B cell (primary cell): ENCODE measurements at regions not wholly inside any gene's neighbourhood (a gene's known extent, or its start where the extent isn't known, plus 50 kb on each side); places are given as distances from the start of the nearest gene placed in this dataset.

Experiments used
- ATAC-seq: fragments of 200-7000 bp; cut with Tn5 transposase; one replicate; pipeline ENCODE4 v1.10.0; 2021; ENCODE audit warnings: low read depth, mild to moderate bottlenecking, moderate number of reproducible peaks, moderate library complexity
- CTCF ChIA-PET: fragments of 350-600 bp; sonication (Branson Sonifier 250); formaldehyde crosslinking; loops from one replicate; lab custom pipeline; 2021; ENCODE audit warnings: antibody characterized with exemption, inconsistent platforms; lab: Charles Lee
- POLR2A ChIA-PET: fragments of 350-600 bp; sonication (Branson Sonifier 250); formaldehyde crosslinking; loops from one replicate; lab custom pipeline; 2021; ENCODE audit warnings: antibody characterized with exemption; lab: Charles Lee
- DNase-seq: peaks from one replicate; pipeline ENCODE4 v3.0.0; 2013
- H2AFZ ChIP-seq: 2 replicates; pipeline ENCODE4 v1.6.1; 2012; ENCODE audit warnings: mild to moderate bottlenecking, low read depth, low read length; ENCODE audit not compliant: insufficient read depth, poor library complexity, severe bottlenecking
- H3K27ac ChIP-seq, 2 donors: 1 replicate in 1 of 2; 2 replicates in 1 of 2; pipeline ENCODE4 v1.5.1; 2012 to 2013; ENCODE audit warnings: low read length in 2 of 2, mild to moderate bottlenecking in 2 of 2, moderate library complexity in 1 of 2
- H3K27me3 ChIP-seq, 4 experiments: fragments of 200-600 bp in 1 of 4; sonication (generic) in 1 of 4; replicated peaks in 1 of 4; 1 replicate in 2 of 4; 2 replicates in 2 of 4; pipeline versions ENCODE4 v1.6.1 to v1.7.0; 2013 to 2016; ENCODE audit warnings: low read length in 3 of 4, mild to moderate bottlenecking in 2 of 4, mixed read lengths in 1 of 4, moderate library complexity in 1 of 4; ENCODE audit not compliant: insufficient read depth in 4 of 4, control insufficient read depth in 3 of 4; ENCODE audit errors: control extremely low read depth in 1 of 4
- H3K36me3 ChIP-seq, 2 experiments: replicated peaks in 1 of 2; 1 replicate in 1 of 2; 2 replicates in 1 of 2; pipeline versions ENCODE4 v1.6.1 to v1.7.1; 2013; ENCODE audit warnings: low read length in 1 of 2; ENCODE audit not compliant: insufficient read depth in 2 of 2, control insufficient read depth in 1 of 2; ENCODE audit errors: control extremely low read depth in 1 of 2, extremely low read depth in 1 of 2
- H3K4me1 ChIP-seq, 2 donors: fragments of 200-600 bp in 1 of 2; sonication (generic) in 1 of 2; 1 replicate in 1 of 2; 2 replicates in 1 of 2; pipeline versions ENCODE4 v1.5.1 to v1.6.1; 2013 to 2017; ENCODE audit warnings: low read length in 2 of 2; ENCODE audit not compliant: control insufficient read depth in 2 of 2, insufficient read depth in 2 of 2
- H3K4me2 ChIP-seq: replicated peaks from 2 replicates; pipeline ENCODE3; 2012; ENCODE audit warnings: mild to moderate bottlenecking, low read depth, low read length; ENCODE audit not compliant: poor library complexity, severe bottlenecking
- H3K4me3 ChIP-seq, 5 experiments: fragments of 200-600 bp in 1 of 5; sonication (generic) in 1 of 5; 1 replicate in 3 of 5; 2 replicates in 2 of 5; pipeline versions ENCODE4 v1.5.1 to v1.7.0; 2011 to 2016; ENCODE audit warnings: low read length in 4 of 5, mild to moderate bottlenecking in 4 of 5, low read depth in 2 of 5, control low read depth in 1 of 5, moderate library complexity in 1 of 5; ENCODE audit not compliant: insufficient read depth in 1 of 5; ENCODE audit errors: control extremely low read depth in 1 of 5, extremely low read depth in 1 of 5
- H3K79me2 ChIP-seq: fragments of 200-600 bp; sonication (generic); one replicate; pipeline ENCODE4 v1.6.0; 2016; ENCODE audit warnings: low read length; ENCODE audit not compliant: control insufficient read depth, insufficient read depth
- H3K9ac ChIP-seq: fragments of 200-600 bp; sonication (generic); 2 replicates; pipeline ENCODE4 v1.6.1; 2017; ENCODE audit warnings: mild to moderate bottlenecking, low read length, moderate library complexity
- H3K9me3 ChIP-seq, 3 donors: one replicate each; pipeline versions ENCODE4 v1.6.1 to v1.7.1; 2013; ENCODE audit warnings: low read length in 2 of 3; ENCODE audit not compliant: control insufficient read depth in 2 of 3, insufficient read depth in 1 of 3; ENCODE audit errors: control extremely low read depth in 1 of 3
- H4K20me1 ChIP-seq: 2 replicates; pipeline ENCODE4 v1.6.0; 2012; ENCODE audit warnings: mild to moderate bottlenecking, low read length; ENCODE audit not compliant: insufficient read depth, control insufficient read depth, poor library complexity, severe bottlenecking
- H3K27ac Mint-ChIP-seq: one replicate; pipeline ENCODE4 v1.8.0; 2021; ENCODE audit warnings: mixed read lengths
- H3K27me3 Mint-ChIP-seq: one replicate; pipeline ENCODE4 v1.8.0; 2021; ENCODE audit warnings: mixed read lengths
- H3K4me1 Mint-ChIP-seq: one replicate; pipeline ENCODE4 v1.8.0; 2021; ENCODE audit warnings: mixed read lengths
- H3K4me3 Mint-ChIP-seq: one replicate; pipeline ENCODE4 v1.8.0; 2021; ENCODE audit warnings: mixed read lengths
- H3K9me3 Mint-ChIP-seq: one replicate; pipeline ENCODE4 v1.8.0; 2022; ENCODE audit warnings: mixed read lengths; ENCODE audit not compliant: insufficient read depth
- CTCF ChIP-seq: fragments of 200-600 bp; IDR thresholded peaks from one replicate; pipeline ENCODE4 v1.8.0; 2022; ENCODE audit warnings: antibody characterized with exemption, mild to moderate bottlenecking
- EZH2 ChIP-seq: IDR thresholded peaks from 2 replicates; pipeline ENCODE4 v1.6.1; 2012; ENCODE audit warnings: borderline replicate concordance, low read depth, mild to moderate bottlenecking, moderate library complexity, low read length; ENCODE audit not compliant: insufficient read depth, poor library complexity, severe bottlenecking
- WGBS: methylation state at CpG from one replicate; pipeline ENCODE4 v1.1.5; 2013; ENCODE audit warnings: missing lambda C conversion rate; ENCODE audit not compliant: insufficient coverage; 5-methylcytosine and 5-hydroxymethylcytosine counted together
- intact Hi-C: fragments of 100-400 bp; cut with micrococcal nuclease; formaldehyde crosslinking; loops from one replicate; pipeline ENCODE4 v1.10.0; 2022

- Mint-ChIP-seq H3K27ac (no peak overlapping the region), H3K27me3 (no peaks in the 10 kb centered on the region), H3K4me1 (no peaks in the 10 kb centered on the region), H3K9me3 (peaks cover 2% of the 10 kb centered on the region), H3K4me3 (no peak overlapping the region)
- intact Hi-C loops: no loop called here
- CTCF ChIA-PET: no interaction called here
- DNase-seq (no peak), ATAC-seq (no peak)
- H3K4me1 ChIP-seq: no peaks in the 10 kb centered on the region
- H3K9me3 ChIP-seq: peaks cover 0 to 2% (median 0%) of the 10 kb centered on the region in 3 donors
- H2AFZ ChIP-seq: no peak overlapping the region
- H3K4me3 ChIP-seq: no peak overlapping the region
- H3K9ac ChIP-seq: no peak overlapping the region
- no peaks in the 10 kb centered on the region for H3K36me3 ChIP-seq
- POLR2A ChIA-PET: no interaction called here
- 80% methylated on average over 1 of the region's 2 CpGs for WGBS
- no peaks in the 10 kb centered on the region for H3K79me2 ChIP-seq
- no peak overlapping the region for H3K27ac ChIP-seq
- H3K27me3 ChIP-seq: no peaks in the 10 kb centered on the region
- no peaks in the 10 kb centered on the region for H4K20me1 ChIP-seq
- no peak for TF ChIP-seq EZH2
- no peak for TF ChIP-seq CTCF
- no peak overlapping the region for H3K4me2 ChIP-seq
Measured at GRCh38 chr14:87002776-87003175, 990.2 kb downstream of the GALC start.

DNA sequence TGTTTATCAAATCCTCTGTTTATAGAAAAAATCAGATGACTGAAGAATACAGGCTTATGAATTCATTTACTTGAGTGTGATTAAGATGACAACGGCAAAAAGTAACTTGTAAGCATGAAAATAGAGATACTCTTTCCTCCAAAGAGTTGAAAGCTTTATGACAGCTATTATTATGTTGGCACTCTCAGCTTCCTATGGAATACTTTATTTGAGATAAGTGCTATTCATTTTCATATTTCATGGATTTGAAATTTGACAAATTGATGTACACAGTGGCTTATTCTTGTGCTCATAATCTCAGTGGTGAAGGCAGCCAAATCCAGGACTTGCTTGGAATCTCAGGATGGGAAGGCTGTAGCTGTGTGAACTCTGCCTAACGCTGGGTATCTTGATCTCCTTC lies 991.6 kb downstream of the GALC start:
- no peak overlapping the region for H3K4me3 Mint-ChIP-seq
- Histone ChIP-seq H3K4me2 (no peak overlapping the region), H3K4me3 (no peak overlapping the region), H3K27ac (no peak overlapping the region), H2AFZ (no peak overlapping the region), H3K9ac (no peak overlapping the region), H3K27me3 (no peaks in the 10 kb centered on the region), H3K79me2 (no peaks in the 10 kb centered on the region), H3K9me3 (peaks cover 0 to 2% (median 0%) of the 10 kb centered on the region in 3 donors), H3K4me1 (no peaks in the 10 kb centered on the region), H3K36me3 (no peaks in the 10 kb centered on the region), H4K20me1 (no peaks in the 10 kb centered on the region)
- ATAC-seq: no peak
- H3K27ac Mint-ChIP-seq: no peak overlapping the region
- DNase-seq: no peak
- TF ChIP-seq CTCF (no peak), EZH2 (no peak)
- intact Hi-C loops: no loop called here
- H3K27me3 Mint-ChIP-seq: no peaks in the 10 kb centered on the region
- CTCF ChIA-PET: no interaction called here
- POLR2A ChIA-PET: no interaction called here
- no CpG with 5 or more reads among the region's 2 CpGs for WGBS
- H3K4me1 Mint-ChIP-seq: no peaks in the 10 kb centered on the region
- peaks cover 2% of the 10 kb centered on the region for H3K9me3 Mint-ChIP-seq
